GM12878 (cell line): ENCODE measurements at regions not wholly inside any gene's neighbourhood (a gene's known extent, or its start where the extent isn't known, plus 50 kb on each side); places are given as distances from the start of the nearest gene placed in this dataset.

ENCODE experiments used
- ATAC-seq: fragments of 200-7000 bp; cut with Tn5 transposase; 3 replicates; pipeline ENCODE4 v1.9.1; 2020; ENCODE audit warnings: mild to moderate bottlenecking, moderate library complexity
- BruUV-seq: library from RNA; stranded (reverse); fragments of 400-500 nt; replicated peaks from 2 replicates; lab custom pipeline; 2021; lab: Mats Ljungman, UMichigan
- CTCF ChIA-PET: fragments of 300-600 bp; sonication (Branson Sonifier 250); formaldehyde crosslinking; extraction: SDS; loops from one replicate; lab custom pipeline; 2021; ENCODE audit warnings: inconsistent platforms; lab: Yijun Ruan, JAX
- POLR2A ChIA-PET: fragments of 350-600 bp; formaldehyde crosslinking; extraction: SDS; loops from one replicate; lab custom pipeline; 2021; ENCODE audit warnings: inconsistent platforms; lab: Charles Lee
- RAD21 ChIA-PET: fragments of 300-600 bp; sonication (Branson Sonifier 250); formaldehyde crosslinking; loops from one replicate; lab custom pipeline; 2023; ENCODE audit warnings: antibody characterized with exemption; ENCODE audit not compliant: unreplicated experiment; lab: Charles Lee
- SMC1A ChIA-PET: fragments of 300-600 bp; sonication (Branson Sonifier 250); formaldehyde crosslinking; loops from one replicate; lab custom pipeline; 2023; ENCODE audit not compliant: unreplicated experiment, uncharacterized antibody; lab: Charles Lee
- DNase-seq: peaks from one replicate; pipeline ENCODE4 v3.0.0-alpha.2; 2011; ENCODE audit warnings: low read depth, low spot score
- FAIRE-seq: peaks from 3 replicates; lab custom pipeline; 2011; peaks lifted over from hg19 to GRCh38; lab: Jason Lieb, UNC
- H2AFZ ChIP-seq: 2 replicates; pipeline ENCODE4 v1.6.0; 2011; ENCODE audit warnings: low read depth, low read length, control low read depth; ENCODE audit not compliant: control insufficient read depth
- H3K27ac ChIP-seq: 2 replicates; pipeline ENCODE4 v1.5.1; 2011; ENCODE audit warnings: control low read depth; ENCODE audit not compliant: control insufficient read depth, insufficient read depth
- H3K27me3 ChIP-seq, 2 experiments: replicated peaks in 1 of 2; 2 replicates each; pipeline versions ENCODE4 v1.6.0 to v1.6.1; 2011; ENCODE audit warnings: low read length in 1 of 2; ENCODE audit not compliant: control insufficient read depth in 2 of 2, insufficient read depth in 2 of 2
- H3K36me3 ChIP-seq, 2 experiments: 2 replicates each; pipeline ENCODE4 v1.5.1; 2011; ENCODE audit warnings: low read length in 1 of 2; ENCODE audit not compliant: control insufficient read depth in 2 of 2, insufficient read depth in 2 of 2
- H3K4me1 ChIP-seq: 2 replicates; pipeline ENCODE4 v1.6.1; 2011; ENCODE audit warnings: mild to moderate bottlenecking, low read length, moderate library complexity, mixed read lengths; ENCODE audit not compliant: control insufficient read depth, insufficient read depth
- H3K4me2 ChIP-seq: 2 replicates; pipeline ENCODE4 v1.6.0; 2011; ENCODE audit warnings: control low read depth; ENCODE audit not compliant: control insufficient read depth, insufficient read depth
- H3K4me3 ChIP-seq: fragments of 200-600 bp; sonication (generic); 2 replicates; pipeline ENCODE4 v1.5.1; 2016
- H3K79me2 ChIP-seq: 2 replicates; pipeline ENCODE4 v1.6.0; 2011; ENCODE audit warnings: low read length; ENCODE audit not compliant: control insufficient read depth, insufficient read depth
- H3K9ac ChIP-seq: 2 replicates; pipeline ENCODE4 v1.8.0; 2011; ENCODE audit warnings: low read length, control low read depth, mixed read lengths; ENCODE audit not compliant: control insufficient read depth, insufficient read depth
- H3K9me3 ChIP-seq: replicated peaks from 3 replicates; pipeline ENCODE4 v1.5.1; 2011; ENCODE audit warnings: mild to moderate bottlenecking, low read length; ENCODE audit not compliant: control insufficient read depth, insufficient read depth
- H4K20me1 ChIP-seq: 2 replicates; pipeline ENCODE4 v1.6.0; 2011; ENCODE audit not compliant: control insufficient read depth, insufficient read depth
- HDAC2 ChIP-seq: fragments of 200-600 bp; sonication (generic); IDR thresholded peaks from 2 replicates; pipeline ENCODE4 v1.6.1; 2017
- MLLT1 ChIP-seq: fragments of 450-650 bp; IDR thresholded peaks from 2 replicates; pipeline ENCODE4 v1.6.1; 2016; ENCODE audit warnings: mild to moderate bottlenecking
- ZBTB11 ChIP-seq: fragments of 450-650 bp; formaldehyde crosslinking; IDR thresholded peaks from 2 replicates; pipeline ENCODE4 v1.5.0; 2022; ENCODE audit warnings: mild to moderate bottlenecking, missing genetic modification characterization
- ZNF217 ChIP-seq: fragments of 450-650 bp; IDR thresholded peaks from 2 replicates; pipeline ENCODE4 v1.6.1; 2017; ENCODE audit warnings: antibody characterized with exemption, mild to moderate bottlenecking
- WGBS: methylation state at CpG from one replicate; pipeline ENCODE4 v1.1.6; 2016; ENCODE audit warnings: low lambda C conversion rate; ENCODE audit not compliant: insufficient replicate concordance, insufficient coverage; ENCODE audit errors: missing lambda C conversion rate; 5-methylcytosine and 5-hydroxymethylcytosine counted together
- in situ Hi-C: fragments of 300-500 bp; cut with MboI; formaldehyde crosslinking; loops from 9 replicates; pipeline ENCODE4 v1.14.3; 2018; ENCODE audit warnings: mixed read lengths
- intact Hi-C: fragments of 100-400 bp; cut with micrococcal nuclease; formaldehyde crosslinking; loops from one replicate; pipeline ENCODE4 v1.14.2; 2022; ENCODE audit not compliant: unreplicated experiment

GRCh38 chr7:27395626-27396025 lies 153.0 kb downstream of the EVX1 start:
- ChIA-PET SMC1A (no interaction called here), CTCF (no interaction called here), RAD21 (no interaction called here), POLR2A (no interaction called here)
- Histone ChIP-seq H3K9ac (no peak overlapping the region), H2AFZ (no peak overlapping the region), H3K27ac (no peak overlapping the region), H3K79me2 (no peaks in the 10 kb centered on the region), H4K20me1 (no peaks in the 10 kb centered on the region), H3K4me3 (no peak overlapping the region), H3K9me3 (no peaks in the 10 kb centered on the region), H3K4me1 (no peaks in the 10 kb centered on the region), H3K27me3 (no peaks in the 10 kb centered on the region; a peak in 1 of 4 replicates), H3K4me2 (no peak overlapping the region), H3K36me3 (no peaks in the 10 kb centered on the region)
- WGBS, result 0% methylated on average over 3 of the region's 3 CpGs
- ATAC-seq (no peak), FAIRE-seq (no peak), DNase-seq (no peak)
- in situ Hi-C loops, result no loop called here
- intact Hi-C loops, result no loop called here
- TF ChIP-seq ZNF217, result no peak
- BruUV-seq, result no TSS peak

- WGBS, result 19% methylated on average over 3 of the region's 3 CpGs
- no peaks in the 10 kb centered on the region for H4K20me1 ChIP-seq
- ATAC-seq, result no peak
- no peaks in the 10 kb centered on the region for H3K36me3 ChIP-seq
- no peak for DNase-seq
- ChIA-PET RAD21 (no interaction called here), SMC1A (no interaction called here), POLR2A (no interaction called here), CTCF (no interaction called here)
- no peak overlapping the region for H3K4me2 ChIP-seq
- in situ Hi-C loops, result no loop called here
- H3K9me3 ChIP-seq, result no peaks in the 10 kb centered on the region
- H3K4me1 ChIP-seq, result no peaks in the 10 kb centered on the region
- no peak for FAIRE-seq
- no peak overlapping the region for H2AFZ ChIP-seq
- no TSS peak for BruUV-seq
- H3K79me2 ChIP-seq, result no peaks in the 10 kb centered on the region
- TF ChIP-seq ZBTB11 (no peak), HDAC2 (no peak), MLLT1 (no peak)
- no peak overlapping the region for H3K9ac ChIP-seq
- no peak overlapping the region for H3K27ac ChIP-seq
- H3K4me3 ChIP-seq, result no peak overlapping the region
- H3K27me3 ChIP-seq, result no peaks in the 10 kb centered on the region; a peak in 1 of 4 replicates
- intact Hi-C loops, result no loop called here
Measured at GRCh38 chr7:27397503-27397902, 154.9 kb downstream of the EVX1 start.
